ENCODE measurements at regions not wholly inside any gene's neighbourhood (a gene's known extent, or its start where the extent isn't known, plus 50 kb on each side); places are given as distances from the start of the nearest gene placed in this dataset.

GRCh38 chr2:191757208-191757607 is 79.3 kb downstream of the NABP1 start:
- Histone ChIP-seq H3K79me2 (ENCODE audit: low read length) (no peaks in the 10 kb centered on the region), H3K9ac (ENCODE audit: low read length) (no peak overlapping the region), H3K27ac (ENCODE audit: low read length) (no peak overlapping the region), H3K9me3 (ENCODE audit: low read length) (no peaks in the 10 kb centered on the region), H3K4me2 (ENCODE audit: low read length) (no peak overlapping the region), H3K4me1 (ENCODE audit: insufficient read depth, low read length) (0 out of 2 replicates have a peak, but pooled peaks cover 4% of the 10 kb centered on the region), H3K4me3 (ENCODE audit: low read length) (no peak overlapping the region), H3K27me3 (ENCODE audit: low read length) (no peaks in the 10 kb centered on the region), H4K20me1 (ENCODE audit: low read length) (no peaks in the 10 kb centered on the region), H3K9me2 (replicated peaks; ENCODE audit: low read length) (no peaks in the 10 kb centered on the region), H3F3A (ENCODE audit: low read length, unreplicated experiment) (no peaks in the 10 kb centered on the region), H2AFZ (ENCODE audit: low read length) (no peak overlapping the region), H3K36me3 (ENCODE audit: low read depth, low read length) (no peaks in the 10 kb centered on the region)
- intact Hi-C loops (cut with micrococcal nuclease) = no loop called here
- no TSS peak for BruUV-seq (replicated peaks)
- ChIA-PET POLR2A (ENCODE audit: unreplicated experiment) (no interaction called here), CTCF (interaction anchor here (0.7 kb wide), 1 partner anchor 45 kb away, joined by 5 read pairs; no protein-coding TSS in a partner anchor)
- no peak for ATAC-seq
- no peak for TF ChIP-seq CTCF (conservative IDR thresholded peaks at IDR 0.05; ENCODE audit: low read depth, low read length)
- TF ChIP-seq EZH2 (IDR thresholded peaks at IDR 0.05; ENCODE audit: low read length, unreplicated experiment) = no peak
- TF ChIP-seq EZH2phosphoT487 (IDR thresholded peaks at IDR 0.05; ENCODE audit: borderline replicate concordance, low read length) = no peak
- no peak for DNase-seq

- Histone ChIP-seq H3K9me2 (replicated peaks; ENCODE audit: low read length) (no peaks in the 10 kb centered on the region), H3K36me3 (ENCODE audit: low read depth, low read length) (no peaks in the 10 kb centered on the region), H3K4me3 (ENCODE audit: low read length) (no peak overlapping the region), H3K9me3 (ENCODE audit: low read length) (no peaks in the 10 kb centered on the region), H3K27me3 (ENCODE audit: low read length) (no peaks in the 10 kb centered on the region), H4K20me1 (ENCODE audit: low read length) (no peaks in the 10 kb centered on the region), H3K4me1 (ENCODE audit: insufficient read depth, low read length) (0 out of 2 replicates have a peak, but pooled peaks cover 4% of the 10 kb centered on the region), H2AFZ (ENCODE audit: low read length) (peak overlapping the region; percentile 58), H3K79me2 (ENCODE audit: low read length) (no peaks in the 10 kb centered on the region), H3K9ac (ENCODE audit: low read length) (no peak overlapping the region), H3F3A (ENCODE audit: low read length, unreplicated experiment) (no peaks in the 10 kb centered on the region), H3K27ac (ENCODE audit: low read length) (no peak overlapping the region), H3K4me2 (ENCODE audit: low read length) (peak overlapping the region; percentile 41)
- BruUV-seq (replicated peaks) = no TSS peak
- TF ChIP-seq CTCF (conservative IDR thresholded peaks at IDR 0.05; ENCODE audit: low read depth, low read length) (peak; percentile 89), EZH2 (IDR thresholded peaks at IDR 0.05; ENCODE audit: low read length, unreplicated experiment) (no peak)
- intact Hi-C loops (cut with micrococcal nuclease) = no loop called here
- ATAC-seq = peak; percentile 100
- CTCF ChIA-PET = interaction anchor here (0.6 to 1.5 kb wide), 2 partner anchors 17 to 404 kb away, joined by 3 to 5 read pairs; no protein-coding TSS in a partner anchor
- POLR2A ChIA-PET (ENCODE audit: unreplicated experiment) = interaction anchor here (0.5 to 0.6 kb wide), 2 partner anchors 63 to 1430 kb away, joined by 3 read pairs; no protein-coding TSS in a partner anchor
- peak; percentile 89 for DNase-seq
Measured at GRCh38 chr2:191758518-191759507, 80.9 kb downstream of the NABP1 start.

All from PC-3 (cell line).